RWPE2 (cell line): ENCODE measurements at regions not wholly inside any gene's neighbourhood (a gene's known extent, or its start where the extent isn't known, plus 50 kb on each side); places are given as distances from the start of the nearest gene placed in this dataset.
"Not testable (repeated sequence)": the region's sequence is repeated elsewhere in the genome, so short reads cannot be mapped to it uniquely, and the experiment has no call there.

Experiments
- ATAC-seq: fragments of 200-7000 bp; cut with Tn5 transposase; 3 replicates; pipeline ENCODE4 v1.9.1; 2021; ENCODE audit warnings: low read depth
- DNase-seq: peaks from one replicate; pipeline ENCODE4 v3.0.0-alpha.2; 2020; ENCODE audit warnings: low spot score
- H3K27ac ChIP-seq: fragments of 450-650 bp; 2 replicates; pipeline ENCODE4 v1.5.1; 2017; ENCODE audit warnings: mild to moderate bottlenecking; ENCODE audit not compliant: poor library complexity, severe bottlenecking
- H3K27me3 ChIP-seq: fragments of 250-450 bp; sonication (Bioruptor Pico); 2 replicates; pipeline ENCODE4 v1.5.1; 2021; ENCODE audit warnings: mild to moderate bottlenecking, moderate library complexity; ENCODE audit not compliant: insufficient read depth, poor library complexity, severe bottlenecking
- H3K36me3 ChIP-seq: fragments of 250-450 bp; sonication (Bioruptor Pico); 2 replicates; pipeline ENCODE4 v1.5.1; 2020; ENCODE audit warnings: low read depth, mild to moderate bottlenecking, moderate library complexity
- H3K4me1 ChIP-seq: fragments of 250-450 bp; sonication (Bioruptor Pico); 2 replicates; pipeline ENCODE4 v1.5.1; 2021; ENCODE audit warnings: mild to moderate bottlenecking, moderate library complexity; ENCODE audit not compliant: insufficient read depth, poor library complexity, severe bottlenecking
- H3K4me3 ChIP-seq: fragments of 250-450 bp; sonication (Bioruptor Pico); 2 replicates; pipeline ENCODE4 v1.5.1; 2021; ENCODE audit warnings: mild to moderate bottlenecking, moderate library complexity; ENCODE audit not compliant: severe bottlenecking
- H3K9me3 ChIP-seq: fragments of 250-450 bp; sonication (Bioruptor Pico); 2 replicates; pipeline ENCODE4 v1.5.1; 2021; ENCODE audit warnings: mild to moderate bottlenecking, moderate library complexity; ENCODE audit not compliant: severe bottlenecking
- TF ChIP-seq, protein P1 (sequence below): fragments of 450-650 bp; IDR thresholded peaks from one replicate; pipeline ENCODE4 v1.5.1; 2017; ENCODE audit warnings: mild to moderate bottlenecking, moderate library complexity; ENCODE audit not compliant: poor library complexity, severe bottlenecking

DNA sequence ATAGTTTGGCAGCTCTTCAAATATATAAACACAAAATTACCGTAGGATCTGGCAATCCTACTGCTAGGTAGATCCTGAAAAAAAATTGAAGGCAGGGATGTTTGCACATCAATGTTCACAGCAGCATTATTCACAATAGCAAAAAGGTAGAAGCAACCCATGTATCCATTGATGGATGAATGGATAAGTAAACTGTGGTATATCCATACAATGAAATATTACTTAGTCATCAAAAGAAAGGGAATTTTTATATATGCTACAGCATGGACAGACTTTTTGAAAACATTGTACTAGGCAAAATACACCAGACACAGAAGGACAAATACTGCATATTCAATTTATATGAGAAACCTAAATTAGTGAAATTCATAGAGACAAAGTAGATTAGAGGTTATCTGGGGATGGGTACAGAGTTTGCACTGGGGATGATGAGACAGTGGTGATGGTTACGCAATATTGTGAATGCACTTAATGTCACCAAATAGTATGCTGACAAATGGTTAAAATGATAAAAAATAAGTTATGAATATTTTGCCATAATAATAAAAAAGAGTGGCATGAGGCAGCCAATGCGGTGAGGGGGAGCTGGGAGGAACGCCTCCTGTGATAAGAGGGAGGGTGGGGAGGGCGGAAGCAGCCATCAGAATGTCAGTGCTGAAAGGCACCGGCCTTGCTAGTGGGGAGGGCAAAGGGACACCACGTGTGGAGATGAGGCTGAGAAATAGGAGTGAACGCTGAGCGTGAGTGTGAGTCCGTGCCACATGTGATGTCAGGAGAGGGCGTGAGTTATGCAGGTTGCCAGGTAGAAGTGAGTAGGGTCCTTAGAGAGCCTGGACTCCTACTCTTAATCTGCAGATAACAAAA is 386.1 kb upstream of the PODXL start:
- ATAC-seq, result no peak
- H3K27ac ChIP-seq, result no peak overlapping the region
- H3K27me3 ChIP-seq, result no peaks in the 10 kb centered on the region
- TF ChIP-seq, protein P1, sequence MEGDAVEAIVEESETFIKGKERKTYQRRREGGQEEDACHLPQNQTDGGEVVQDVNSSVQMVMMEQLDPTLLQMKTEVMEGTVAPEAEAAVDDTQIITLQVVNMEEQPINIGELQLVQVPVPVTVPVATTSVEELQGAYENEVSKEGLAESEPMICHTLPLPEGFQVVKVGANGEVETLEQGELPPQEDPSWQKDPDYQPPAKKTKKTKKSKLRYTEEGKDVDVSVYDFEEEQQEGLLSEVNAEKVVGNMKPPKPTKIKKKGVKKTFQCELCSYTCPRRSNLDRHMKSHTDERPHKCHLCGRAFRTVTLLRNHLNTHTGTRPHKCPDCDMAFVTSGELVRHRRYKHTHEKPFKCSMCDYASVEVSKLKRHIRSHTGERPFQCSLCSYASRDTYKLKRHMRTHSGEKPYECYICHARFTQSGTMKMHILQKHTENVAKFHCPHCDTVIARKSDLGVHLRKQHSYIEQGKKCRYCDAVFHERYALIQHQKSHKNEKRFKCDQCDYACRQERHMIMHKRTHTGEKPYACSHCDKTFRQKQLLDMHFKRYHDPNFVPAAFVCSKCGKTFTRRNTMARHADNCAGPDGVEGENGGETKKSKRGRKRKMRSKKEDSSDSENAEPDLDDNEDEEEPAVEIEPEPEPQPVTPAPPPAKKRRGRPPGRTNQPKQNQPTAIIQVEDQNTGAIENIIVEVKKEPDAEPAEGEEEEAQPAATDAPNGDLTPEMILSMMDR, result no peak
- no peak overlapping the region for H3K4me3 ChIP-seq
- H3K4me1 ChIP-seq, result no peaks in the 10 kb centered on the region
- H3K36me3 ChIP-seq, result no peaks in the 10 kb centered on the region
- no peak for DNase-seq
- H3K9me3 ChIP-seq, result no peaks in the 10 kb centered on the region

DNA sequence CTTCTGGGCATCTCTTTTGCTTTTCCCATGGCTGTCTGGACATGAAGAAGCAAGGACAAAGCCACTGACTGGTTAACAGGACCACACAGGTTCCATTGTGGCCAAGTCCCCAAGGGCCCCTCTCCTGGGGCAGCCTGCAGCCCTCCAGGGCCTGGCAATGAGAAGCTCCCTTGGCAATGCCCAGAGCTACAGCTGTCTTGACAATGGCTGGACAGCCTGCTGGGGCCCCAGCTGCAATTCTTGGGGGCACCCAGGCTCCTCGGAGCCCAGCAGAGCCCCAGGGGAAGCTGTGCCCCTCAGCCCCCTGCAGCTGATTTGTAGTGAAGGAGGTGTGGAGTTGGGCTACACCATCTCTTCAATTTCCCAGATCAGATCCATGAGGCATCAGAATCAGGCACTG is 384.9 kb upstream of the PODXL start:
- Histone ChIP-seq H3K36me3 (no peaks in the 10 kb centered on the region), H3K4me3 (no peak overlapping the region), H3K4me1 (no peaks in the 10 kb centered on the region), H3K27me3 (no peaks in the 10 kb centered on the region), H3K9me3 (no peaks in the 10 kb centered on the region), H3K27ac (no peak overlapping the region)
- DNase-seq (no peak), ATAC-seq (no peak)
- TF ChIP-seq, protein P1, result no peak

DNA sequence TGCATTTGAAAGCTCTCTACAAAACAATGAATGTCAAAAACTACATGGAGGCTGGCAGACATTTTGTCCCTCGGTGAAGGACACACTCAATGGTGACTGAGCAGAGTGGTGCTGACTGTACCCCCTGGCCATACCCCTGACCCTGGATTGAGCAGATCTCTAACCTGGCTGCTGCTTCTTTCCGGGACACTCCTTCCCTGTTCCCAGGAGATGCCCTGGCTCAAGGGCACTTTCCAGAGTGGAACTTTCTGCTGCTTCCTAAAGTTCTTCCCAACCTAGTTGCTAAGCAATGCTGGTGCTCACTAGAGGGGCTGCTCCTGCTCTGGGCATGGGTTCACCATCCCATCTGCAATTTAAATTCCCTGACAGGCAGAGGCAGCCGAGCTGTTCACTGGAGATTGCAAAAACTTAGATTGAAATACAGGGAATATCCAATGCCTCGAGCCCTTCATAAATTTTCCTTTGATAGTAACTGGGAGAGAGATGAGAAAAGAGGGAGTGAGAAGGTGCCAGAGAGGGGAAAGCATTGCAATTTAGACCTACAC is 384.3 kb upstream of the PODXL start:
- ATAC-seq, result no peak
- H3K36me3 ChIP-seq, result no peaks in the 10 kb centered on the region
- no peak for DNase-seq
- no peaks in the 10 kb centered on the region for H3K27me3 ChIP-seq
- TF ChIP-seq, protein P1, result no peak
- no peak overlapping the region for H3K27ac ChIP-seq
- no peaks in the 10 kb centered on the region for H3K4me1 ChIP-seq
- no peaks in the 10 kb centered on the region for H3K9me3 ChIP-seq
- no peak overlapping the region for H3K4me3 ChIP-seq

DNA sequence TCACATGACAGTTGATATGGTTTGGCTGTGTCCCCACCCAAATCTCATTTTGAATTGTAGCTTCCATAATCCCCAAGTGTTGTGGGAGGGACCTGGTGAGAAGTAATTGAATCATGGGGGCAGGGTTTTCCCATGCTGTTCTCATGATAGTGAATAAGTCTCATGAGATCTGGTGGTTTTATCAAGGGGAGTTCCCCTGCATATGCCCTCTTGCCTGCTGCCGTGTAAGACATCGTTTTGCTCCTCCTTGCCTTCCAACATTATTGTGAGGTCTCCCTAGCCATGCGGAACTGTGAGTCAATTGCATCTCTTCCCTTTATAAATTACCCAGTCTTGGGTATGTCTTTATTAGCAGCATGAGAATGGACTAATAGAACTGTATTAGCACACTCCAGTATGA is 382.4 kb upstream of the PODXL start:
- ATAC-seq, H3K27ac ChIP-seq, H3K4me1 ChIP-seq, H3K4me3 ChIP-seq, H3K36me3 ChIP-seq, H3K27me3 ChIP-seq, DNase-seq, H3K9me3 ChIP-seq: not testable (repeated sequence)

DNA sequence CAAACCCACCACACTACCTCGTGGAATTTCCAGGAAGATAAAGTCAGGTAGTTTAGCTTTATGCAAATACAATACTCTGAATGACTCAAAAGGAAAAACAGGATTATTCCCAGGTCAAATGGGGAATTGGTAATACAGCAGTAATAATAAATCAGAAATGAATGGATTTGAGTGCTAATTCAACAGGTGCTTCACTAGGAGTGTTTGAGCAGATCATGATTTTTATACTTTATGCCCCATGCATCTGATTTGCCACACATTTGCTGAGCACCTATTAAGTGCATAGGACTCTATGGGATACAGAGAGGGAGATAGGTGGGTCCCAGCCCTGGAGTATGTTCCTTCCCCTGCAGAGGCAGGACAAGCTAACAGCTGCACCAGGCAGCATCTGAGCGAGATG is 381.4 kb upstream of the PODXL start:
- Histone ChIP-seq H3K36me3 (no peaks in the 10 kb centered on the region), H3K27me3 (no peaks in the 10 kb centered on the region), H3K4me3 (no peak overlapping the region), H3K9me3 (no peaks in the 10 kb centered on the region), H3K4me1 (no peaks in the 10 kb centered on the region), H3K27ac (no peak overlapping the region)
- ATAC-seq (no peak), DNase-seq (no peak)
- TF ChIP-seq, protein P1, result no peak
